H9 (cell line): ENCODE measurements at regions not wholly inside any gene's neighbourhood (a gene's known extent, or its start where the extent isn't known, plus 50 kb on each side); places are given as distances from the start of the nearest gene placed in this dataset.

ENCODE experiments used
- DNase-seq: peaks from one replicate; pipeline ENCODE4 v3.0.0-alpha.2; 2017
- H2AFZ ChIP-seq: one replicate; pipeline ENCODE4 v1.6.1; 2013; ENCODE audit warnings: mild to moderate bottlenecking, low read length, control low read depth, moderate library complexity
- H2AK5ac ChIP-seq: 2 replicates; pipeline ENCODE4 v1.6.1; 2013; ENCODE audit warnings: low read length, control low read depth, mixed read lengths; ENCODE audit not compliant: insufficient read length
- H2BK120ac ChIP-seq: one replicate; pipeline ENCODE4 v1.6.1; 2013; ENCODE audit warnings: low read depth, mild to moderate bottlenecking, low read length, control low read depth, inconsistent platforms; ENCODE audit not compliant: poor library complexity, severe bottlenecking
- H2BK12ac ChIP-seq: 2 replicates; pipeline ENCODE4 v1.6.1; 2013; ENCODE audit warnings: low read length, control low read depth, mixed read lengths, low read depth; ENCODE audit not compliant: insufficient read length
- H2BK15ac ChIP-seq: 2 replicates; pipeline ENCODE4 v1.6.1; 2013; ENCODE audit warnings: low read depth, low read length, control low read depth
- H2BK20ac ChIP-seq: one replicate; pipeline ENCODE4 v1.6.1; 2013; ENCODE audit warnings: low read depth, mild to moderate bottlenecking, low read length, control low read depth, inconsistent platforms; ENCODE audit not compliant: poor library complexity, severe bottlenecking
- H2BK5ac ChIP-seq: 2 replicates; pipeline ENCODE4 v1.6.1; 2013; ENCODE audit warnings: low read length, control low read depth, mixed read lengths; ENCODE audit not compliant: insufficient read length
- H3K14ac ChIP-seq: 2 replicates; pipeline ENCODE4 v1.6.1; 2013; ENCODE audit warnings: low read length, control low read depth; ENCODE audit not compliant: insufficient read depth
- H3K18ac ChIP-seq: 2 replicates; pipeline ENCODE4 v1.6.1; 2013; ENCODE audit warnings: low read depth, mild to moderate bottlenecking, mixed read lengths, low read length, control low read depth; ENCODE audit not compliant: insufficient read length
- H3K23ac ChIP-seq: 2 replicates; pipeline ENCODE4 v1.6.1; 2013; ENCODE audit warnings: low read length, control low read depth, mixed read lengths, low read depth; ENCODE audit not compliant: insufficient read length
- H3K23me2 ChIP-seq: 2 replicates; pipeline ENCODE4 v1.6.1; 2013; ENCODE audit warnings: low read depth, mild to moderate bottlenecking, mixed read lengths, low read length, control low read depth; ENCODE audit not compliant: insufficient read length, poor library complexity, severe bottlenecking
- H3K27ac ChIP-seq: 2 replicates; pipeline ENCODE4 v1.5.1; 2013; ENCODE audit warnings: low read length, control low read depth, mixed read lengths, low read depth; ENCODE audit not compliant: insufficient read length
- H3K27me3 ChIP-seq: 2 replicates; pipeline ENCODE4 v1.6.1; 2013; ENCODE audit warnings: low read length, control low read depth, inconsistent platforms; ENCODE audit not compliant: insufficient read depth
- H3K4ac ChIP-seq: 2 replicates; pipeline ENCODE4 v1.6.1; 2013; ENCODE audit warnings: low read depth, mild to moderate bottlenecking, control low read depth, inconsistent platforms, low read length, moderate library complexity
- H3K4me1 ChIP-seq: 2 replicates; pipeline ENCODE4 v1.6.1; 2013; ENCODE audit warnings: low read length, control low read depth, inconsistent platforms; ENCODE audit not compliant: insufficient read depth
- H3K4me2 ChIP-seq: 2 replicates; pipeline ENCODE4 v1.6.1; 2013; ENCODE audit warnings: low read length, control low read depth, mixed read lengths; ENCODE audit not compliant: insufficient read length, insufficient read depth
- H3K56ac ChIP-seq: 2 replicates; pipeline ENCODE4 v1.6.1; 2013; ENCODE audit warnings: low read depth, mild to moderate bottlenecking, mixed read lengths, low read length, control low read depth; ENCODE audit not compliant: insufficient read length
- H3K79me1 ChIP-seq: 2 replicates; pipeline ENCODE4 v1.6.1; 2013; ENCODE audit warnings: low read depth, mild to moderate bottlenecking, moderate library complexity, low read length, control low read depth, inconsistent platforms; ENCODE audit not compliant: insufficient read depth, poor library complexity, severe bottlenecking
- H3K79me2 ChIP-seq: 2 replicates; pipeline ENCODE4 v1.6.1; 2013; ENCODE audit warnings: low read length, control low read depth, inconsistent platforms; ENCODE audit not compliant: insufficient read depth
- H3K9ac ChIP-seq: 2 replicates; pipeline ENCODE4 v1.6.1; 2013; ENCODE audit warnings: low read length, control low read depth, mixed read lengths; ENCODE audit not compliant: insufficient read length; ENCODE audit errors: extremely low read depth
- H3K9me3 ChIP-seq: one replicate; pipeline ENCODE4 v1.6.1; 2013; ENCODE audit warnings: low read depth, low read length, inconsistent platforms; ENCODE audit not compliant: control insufficient read depth
- H3T11ph ChIP-seq: one replicate; pipeline ENCODE4 v1.6.1; 2013; ENCODE audit warnings: mild to moderate bottlenecking, low read length, control low read depth, inconsistent platforms
- H4K20me1 ChIP-seq: one replicate; pipeline ENCODE4 v1.6.1; 2013; ENCODE audit not compliant: control insufficient read depth, insufficient read length, insufficient read depth
- H4K5ac ChIP-seq: 2 replicates; pipeline ENCODE4 v1.6.1; 2013; ENCODE audit warnings: low read depth, mild to moderate bottlenecking, mixed read lengths, low read length, control low read depth; ENCODE audit not compliant: insufficient read length
- H4K8ac ChIP-seq: replicated peaks from 2 replicates; pipeline ENCODE4 v1.6.1; 2013; ENCODE audit warnings: low read length, control low read depth, mixed read lengths, low read depth; ENCODE audit not compliant: insufficient read length
- H4K91ac ChIP-seq: 2 replicates; pipeline ENCODE4 v1.6.1; 2013; ENCODE audit warnings: low read depth, mild to moderate bottlenecking, moderate library complexity, mixed read lengths, low read length, control low read depth; ENCODE audit not compliant: insufficient read length
- H3K27ac Mint-ChIP-seq, 3 experiments: 2 replicates in 2 of 3; 3 replicates in 1 of 3; pipeline ENCODE4 v1.8.0; 2020 to 2021; ENCODE audit warnings: mixed read lengths in 3 of 3, mild to moderate bottlenecking in 1 of 3, moderate library complexity in 1 of 3
- H3K27me3 Mint-ChIP-seq: 2 replicates; pipeline ENCODE4 v1.8.0; 2021; ENCODE audit warnings: low read depth, mild to moderate bottlenecking, moderate library complexity, mixed read lengths
- H3K36me3 Mint-ChIP-seq, 3 experiments: 2 replicates in 2 of 3; 3 replicates in 1 of 3; pipeline ENCODE4 v1.8.0; 2020 to 2021; ENCODE audit warnings: low read depth in 3 of 3, mixed read lengths in 3 of 3; ENCODE audit not compliant: insufficient read depth in 1 of 3
- H3K4me1 Mint-ChIP-seq, 2 experiments: 2 replicates each; pipeline ENCODE4 v1.8.0; 2020; ENCODE audit warnings: mixed read lengths in 2 of 2
- H3K4me3 Mint-ChIP-seq, 2 experiments: 2 replicates in 1 of 2; 3 replicates in 1 of 2; pipeline ENCODE4 v1.8.0; 2020 to 2021; ENCODE audit warnings: mild to moderate bottlenecking in 2 of 2, mixed read lengths in 2 of 2, moderate library complexity in 1 of 2
- H3K9me3 Mint-ChIP-seq, 2 experiments: 2 replicates in 1 of 2; 3 replicates in 1 of 2; pipeline ENCODE4 v1.8.0; 2020; ENCODE audit warnings: mild to moderate bottlenecking in 2 of 2, mixed read lengths in 2 of 2, moderate library complexity in 1 of 2
- CTCF ChIP-seq: fragments of 200-600 bp; sonication (generic); conservative IDR thresholded peaks from 3 replicates; pipeline ENCODE4 v1.8.0; 2021; ENCODE audit warnings: antibody characterized with exemption, mild to moderate bottlenecking

- no peaks in the 10 kb centered on the region for H3K23me2 ChIP-seq
- no peak overlapping the region for H2BK15ac ChIP-seq
- no peak overlapping the region for H2BK12ac ChIP-seq
- no peaks in the 10 kb centered on the region for H3K27me3 ChIP-seq
- H3K79me1 ChIP-seq = no peaks in the 10 kb centered on the region
- H4K20me1 ChIP-seq = no peaks in the 10 kb centered on the region
- H3K56ac ChIP-seq = no peak overlapping the region
- no peak overlapping the region for H4K91ac ChIP-seq
- no peak overlapping the region for H2AFZ ChIP-seq
- no peak overlapping the region for H3K14ac ChIP-seq
- H3K9me3 ChIP-seq = no peaks in the 10 kb centered on the region
- Mint-ChIP-seq H3K27me3 (no peaks in the 10 kb centered on the region), H3K9me3 (0 out of 5 replicates have a peak, but pooled peaks cover 0 to 5% of the 10 kb centered on the region in 2 experiments), H3K36me3 (no peaks in the 10 kb centered on the region), H3K4me1 (no peaks in the 10 kb centered on the region), H3K4me3 (no peak overlapping the region), H3K27ac (no peak overlapping the region)
- no peak overlapping the region for H3K9ac ChIP-seq
- H3K79me2 ChIP-seq = no peaks in the 10 kb centered on the region
- no peak overlapping the region for H3T11ph ChIP-seq
- H4K5ac ChIP-seq = no peak overlapping the region
- H3K23ac ChIP-seq = no peak overlapping the region
- H2BK120ac ChIP-seq = no peak overlapping the region
- H3K4me2 ChIP-seq = no peak overlapping the region
- TF ChIP-seq CTCF = no peak
- no peaks in the 10 kb centered on the region for H3K4me1 ChIP-seq
- H3K27ac ChIP-seq = no peak overlapping the region
- no peak overlapping the region for H4K8ac ChIP-seq
- DNase-seq = no peak
- no peak overlapping the region for H2BK5ac ChIP-seq
- H3K18ac ChIP-seq = no peak overlapping the region
- H3K4ac ChIP-seq = no peak overlapping the region
- H2BK20ac ChIP-seq = no peak overlapping the region
- H2AK5ac ChIP-seq = no peak overlapping the region
Measured at GRCh38 chr14:82146846-82147245, 613.2 kb upstream of the SEL1L start.
